Spleen (tissue), 11 donors: ENCODE measurements at regions not wholly inside any gene's neighbourhood (a gene's known extent, or its start where the extent isn't known, plus 50 kb on each side); places are given as distances from the start of the nearest gene placed in this dataset.

ENCODE experiments used
- DNase-seq: peaks from one replicate; pipeline ENCODE4 v3.0.0-alpha.2; 2020
- H3K27ac ChIP-seq, 8 donors: fragments of 200-600 bp; sonication (generic) in 7 of 8; 1 replicate in 4 of 8; 2 replicates in 4 of 8; pipeline versions ENCODE4 v1.5.0 to v1.8.0; 2016 to 2021; ENCODE audit warnings: inconsistent platforms in 4 of 8, mild to moderate bottlenecking in 4 of 8, moderate library complexity in 1 of 8
- H3K27me3 ChIP-seq, 7 donors: fragments of 200-600 bp; sonication (generic) in 6 of 7; replicated peaks in 1 of 7; 1 replicate in 4 of 7; 2 replicates in 3 of 7; pipeline versions ENCODE4 v1.5.0 to v1.8.0; 2016 to 2021; ENCODE audit warnings: inconsistent platforms in 3 of 7, mild to moderate bottlenecking in 1 of 7
- H3K36me3 ChIP-seq, 6 donors: fragments of 200-600 bp; sonication (generic) in 5 of 6; 1 replicate in 4 of 6; 2 replicates in 2 of 6; pipeline versions ENCODE4 v1.5.0 to v1.8.0; 2016 to 2021; ENCODE audit warnings: inconsistent platforms in 2 of 6
- H3K4me1 ChIP-seq, 6 donors: fragments of 200-600 bp; sonication (generic) in 5 of 6; 1 replicate in 3 of 6; 2 replicates in 3 of 6; pipeline versions ENCODE4 v1.5.0 to v1.8.0; 2016 to 2021; ENCODE audit warnings: inconsistent platforms in 3 of 6
- H3K4me3 ChIP-seq, 8 donors: fragments of 200-600 bp; sonication (generic) in 7 of 8; 1 replicate in 4 of 8; 2 replicates in 4 of 8; pipeline versions ENCODE4 v1.5.0 to v1.8.0; 2016 to 2021; ENCODE audit warnings: inconsistent platforms in 4 of 8, mild to moderate bottlenecking in 4 of 8, moderate library complexity in 2 of 8
- H3K9me3 ChIP-seq, 8 donors: fragments of 200-600 bp; sonication (generic) in 7 of 8; 1 replicate in 4 of 8; 2 replicates in 4 of 8; pipeline versions ENCODE4 v1.5.0 to v1.8.0; 2016 to 2021; ENCODE audit warnings: inconsistent platforms in 4 of 8
- CTCF ChIP-seq, 11 experiments: fragments of 200-600 bp in 7 of 11; fragments of 450-650 bp in 4 of 11; sonication (generic) in 4 of 11; IDR thresholded peaks in 8 of 11; conservative IDR thresholded peaks in 3 of 11; 1 replicate in 7 of 11; 2 replicates in 4 of 11; pipeline versions ENCODE4 v1.4.0 to v1.8.0; 2016 to 2021; ENCODE audit warnings: antibody characterized with exemption in 11 of 11, inconsistent platforms in 4 of 11, mild to moderate bottlenecking in 1 of 11
- POLR2A ChIP-seq, 3 donors: fragments of 450-650 bp; IDR thresholded peaks; one replicate each; pipeline ENCODE4 v1.5.1; 2017; ENCODE audit warnings: antibody characterized with exemption in 3 of 3, mild to moderate bottlenecking in 1 of 3
- POLR2AphosphoS5 ChIP-seq, 3 donors: sonication (generic); formaldehyde crosslinking; IDR thresholded peaks; one replicate each; pipeline ENCODE4 v1.5.1; 2017; ENCODE audit warnings: antibody characterized with exemption in 3 of 3
- WGBS, 5 donors: extraction: QIAGEN DNeasy Blood & Tissue Kit in 3 of 5; methylation state at CpG; one replicate each; pipeline versions ENCODE4 v1.1.5 to v1.1.7; 2013 to 2018; 5-methylcytosine and 5-hydroxymethylcytosine counted together
- intact Hi-C: fragments of 100-400 bp; cut with DNase I; formaldehyde crosslinking; loops from one replicate; pipeline ENCODE4 v1.15.0; 2023; ENCODE audit warnings: low total_unique reads
- donor health status: healthy with polysubstance abuse.
- donor health status: DM: no; HTN: no; CAD: no; lungs with moderate emphysema.
- donor health status: DM: no; HTN: no; CAD: no.
- donor health status: Bipolar disorder and iron deficiency.
- donor health status: healthy.
- donor health status: DM: no; HTN: no; CAD: no.
- donor health status: DM: yes; HTN: yes; CAD: no.

DNA sequence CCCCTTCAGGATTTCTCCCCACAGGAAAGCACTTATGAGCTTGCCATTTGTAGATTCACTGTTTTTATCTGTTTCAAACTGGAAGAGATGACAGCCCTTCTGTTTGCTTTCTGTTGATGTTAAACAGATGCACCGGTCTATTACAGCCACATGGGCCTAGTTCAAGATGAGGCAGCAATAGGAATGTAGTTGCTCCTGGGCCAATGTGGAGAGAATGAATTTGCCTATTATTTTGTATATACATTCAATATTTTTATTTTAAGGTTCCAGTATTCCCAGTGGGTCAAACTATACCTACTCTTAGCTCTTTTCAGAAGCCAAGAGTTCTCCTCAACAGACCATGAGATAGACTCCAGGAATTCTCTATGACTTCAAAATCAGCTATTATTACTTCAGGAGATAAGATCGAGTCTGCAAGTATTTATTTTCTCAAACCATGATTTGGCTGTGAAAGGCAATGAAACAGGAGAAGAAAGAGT, 461.6 kb downstream of the RASEF start:
- Histone ChIP-seq H3K4me1 (peaks cover 0 to 2% (median 0%) of the 10 kb centered on the region in 6 donors), H3K9me3 (no peaks in the 10 kb centered on the region), H3K27me3 (no peaks in the 10 kb centered on the region), H3K27ac (no peak overlapping the region), H3K4me3 (no peak overlapping the region), H3K36me3 (no peaks in the 10 kb centered on the region)
- TF ChIP-seq POLR2A (IDR thresholded peaks at IDR 0.05) (no peak), CTCF (IDR thresholded peaks at IDR 0.05 in 8 of 11, conservative IDR thresholded peaks at IDR 0.05 in 3 of 11) (no peak), POLR2AphosphoS5 (IDR thresholded peaks at IDR 0.05) (no peak)
- intact Hi-C loops: no loop called here
- no peak for DNase-seq
- 84 to 93% (median 90%) methylated on average over 2 of the region's 2 CpGs for WGBS, 5 donors

DNA sequence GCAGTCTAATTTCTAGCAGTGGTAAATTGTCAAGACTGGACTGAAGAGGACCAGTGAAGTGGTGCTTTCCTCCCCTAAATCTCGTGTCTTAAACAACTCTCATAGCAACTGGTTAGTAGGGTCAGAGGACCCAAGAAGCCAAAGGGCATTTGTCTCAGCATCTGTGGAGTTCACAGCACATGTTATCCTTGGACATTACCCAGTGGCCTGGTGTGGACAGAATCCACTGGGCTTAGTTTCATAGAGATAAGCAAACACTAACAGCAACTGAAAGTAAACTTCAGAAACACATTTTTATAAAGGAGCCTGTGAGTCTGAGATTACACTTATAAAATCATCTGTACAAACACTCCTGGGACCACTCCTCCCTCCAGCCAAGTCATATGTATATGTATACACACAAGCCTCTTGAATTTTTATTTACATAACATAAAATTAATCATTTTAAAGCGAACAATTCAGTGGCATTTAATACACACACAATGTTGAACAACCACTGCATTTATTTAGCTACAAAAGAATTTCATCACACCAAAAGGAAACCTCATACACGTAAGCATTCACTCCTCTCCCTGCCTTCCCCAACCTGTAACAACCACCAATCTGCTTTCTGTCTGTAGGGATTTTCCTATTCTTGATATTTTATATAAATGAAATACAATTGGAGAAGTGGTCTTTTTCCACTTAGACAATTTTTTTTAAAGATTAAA, 457.8 kb downstream of the RASEF start:
- no peak overlapping the region for H3K27ac ChIP-seq
- DNase-seq: no peak
- intact Hi-C loops: loop anchor here (5.0 kb wide), 1 partner anchor 73 kb away; no protein-coding TSS in a partner anchor
- H3K4me3 ChIP-seq: no peak overlapping the region
- no peaks in the 10 kb centered on the region for H3K36me3 ChIP-seq
- no peaks in the 10 kb centered on the region for H3K27me3 ChIP-seq
- TF ChIP-seq POLR2AphosphoS5 (IDR thresholded peaks at IDR 0.05): no peak
- TF ChIP-seq POLR2A (IDR thresholded peaks at IDR 0.05): no peak
- no peak for TF ChIP-seq CTCF (IDR thresholded peaks at IDR 0.05 in 8 of 11, conservative IDR thresholded peaks at IDR 0.05 in 3 of 11)
- no peaks in the 10 kb centered on the region for H3K9me3 ChIP-seq
- WGBS, 5 donors: 55 to 71% (median 59%) methylated on average over 3 of the region's 3 CpGs
- no peaks in the 10 kb centered on the region for H3K4me1 ChIP-seq

DNA sequence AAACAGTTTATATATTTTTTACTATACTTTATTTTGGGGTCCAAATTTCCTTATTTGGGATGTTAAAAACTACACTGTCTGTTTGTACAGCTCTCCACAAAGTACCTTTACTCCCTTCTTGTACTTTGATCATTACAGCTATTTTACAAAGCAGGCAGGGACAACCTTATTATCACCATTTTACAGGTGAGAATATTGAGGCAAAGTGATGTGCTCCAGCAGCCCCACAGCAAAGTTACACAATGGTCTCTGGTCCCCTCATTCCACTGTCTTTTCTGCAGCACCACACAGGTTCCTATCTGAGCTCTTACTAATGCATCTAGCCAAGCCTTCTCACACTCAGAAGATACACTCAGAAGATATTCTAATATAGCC, 457.3 kb downstream of the RASEF start:
- no peaks in the 10 kb centered on the region for H3K36me3 ChIP-seq
- no peaks in the 10 kb centered on the region for H3K4me1 ChIP-seq
- no peaks in the 10 kb centered on the region for H3K27me3 ChIP-seq
- H3K4me3 ChIP-seq: no peak overlapping the region
- H3K9me3 ChIP-seq: no peaks in the 10 kb centered on the region
- no peak overlapping the region for H3K27ac ChIP-seq
- intact Hi-C loops: loop anchor here (5.0 kb wide), 1 partner anchor 73 kb away; no protein-coding TSS in a partner anchor
- no peak for DNase-seq
- TF ChIP-seq CTCF (IDR thresholded peaks at IDR 0.05 in 8 of 11, conservative IDR thresholded peaks at IDR 0.05 in 3 of 11): no peak
- TF ChIP-seq POLR2A (IDR thresholded peaks at IDR 0.05): no peak
- no peak for TF ChIP-seq POLR2AphosphoS5 (IDR thresholded peaks at IDR 0.05)

DNA sequence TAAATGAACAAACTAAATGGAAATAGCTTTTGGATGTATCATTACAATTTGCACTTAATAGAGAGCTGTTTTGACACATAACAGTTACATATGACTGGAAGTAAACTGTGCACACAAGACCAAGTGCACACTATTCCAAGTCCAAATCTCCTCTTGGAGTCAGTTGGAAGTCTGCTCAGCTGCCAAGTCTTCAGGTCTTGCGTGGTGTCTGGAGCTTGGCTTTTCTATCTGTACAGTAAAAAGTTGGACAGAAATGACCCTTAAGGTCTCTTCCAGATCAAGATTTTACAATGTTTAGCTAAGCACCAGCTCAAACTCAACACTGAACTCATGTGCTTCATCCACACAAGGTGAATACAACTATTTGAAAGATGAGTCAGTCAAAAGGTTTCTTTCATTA, 456.9 kb downstream of the RASEF start:
- Histone ChIP-seq H3K27me3 (no peaks in the 10 kb centered on the region), H3K4me1 (no peaks in the 10 kb centered on the region), H3K27ac (no peak overlapping the region), H3K9me3 (no peaks in the 10 kb centered on the region), H3K36me3 (no peaks in the 10 kb centered on the region), H3K4me3 (no peak overlapping the region)
- 46 to 91% (median 79%) methylated on average over 1 of the region's 1 CpG for WGBS, 5 donors
- intact Hi-C loops: loop anchor here (5.0 kb wide), 1 partner anchor 74 kb away; no protein-coding TSS in a partner anchor
- TF ChIP-seq POLR2AphosphoS5 (IDR thresholded peaks at IDR 0.05) (no peak), CTCF (IDR thresholded peaks at IDR 0.05 in 8 of 11, conservative IDR thresholded peaks at IDR 0.05 in 3 of 11) (no peak), POLR2A (IDR thresholded peaks at IDR 0.05) (no peak)
- no peak for DNase-seq
